Activated effector memory CD4-positive, alpha-beta T cell treated with anti-CD3 and anti-CD28 coated beads, Interleukin-2, amount 50 U/mL, for 16 hours (primary cell): ENCODE measurements at regions not wholly inside any gene's neighbourhood (a gene's known extent, or its start where the extent isn't known, plus 50 kb on each side); places are given as distances from the start of the nearest gene placed in this dataset.

ENCODE experiments used
- DNase-seq: peaks from one replicate; pipeline ENCODE4 v3.0.0-alpha.2; 2020

DNA sequence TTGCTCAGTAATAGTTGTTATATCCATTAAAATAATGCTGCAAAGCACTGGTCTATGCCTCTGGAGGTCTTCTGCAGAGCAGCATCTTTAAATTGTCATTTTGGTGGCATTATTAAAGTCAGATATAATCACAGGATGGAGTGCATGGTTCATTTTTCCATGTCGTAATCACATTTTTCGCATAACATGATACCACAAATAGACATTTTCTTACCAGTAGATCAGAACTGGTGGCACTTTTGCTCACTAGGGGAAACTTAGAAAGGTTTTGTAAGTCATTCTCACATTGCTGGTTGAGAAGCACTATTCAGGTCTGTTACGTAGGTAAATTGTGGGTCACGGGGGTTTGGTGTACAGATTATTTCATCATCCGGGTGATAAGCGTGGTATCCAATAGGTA lies 484.5 kb upstream of the PRKX start:
- no peak for DNase-seq

DNA sequence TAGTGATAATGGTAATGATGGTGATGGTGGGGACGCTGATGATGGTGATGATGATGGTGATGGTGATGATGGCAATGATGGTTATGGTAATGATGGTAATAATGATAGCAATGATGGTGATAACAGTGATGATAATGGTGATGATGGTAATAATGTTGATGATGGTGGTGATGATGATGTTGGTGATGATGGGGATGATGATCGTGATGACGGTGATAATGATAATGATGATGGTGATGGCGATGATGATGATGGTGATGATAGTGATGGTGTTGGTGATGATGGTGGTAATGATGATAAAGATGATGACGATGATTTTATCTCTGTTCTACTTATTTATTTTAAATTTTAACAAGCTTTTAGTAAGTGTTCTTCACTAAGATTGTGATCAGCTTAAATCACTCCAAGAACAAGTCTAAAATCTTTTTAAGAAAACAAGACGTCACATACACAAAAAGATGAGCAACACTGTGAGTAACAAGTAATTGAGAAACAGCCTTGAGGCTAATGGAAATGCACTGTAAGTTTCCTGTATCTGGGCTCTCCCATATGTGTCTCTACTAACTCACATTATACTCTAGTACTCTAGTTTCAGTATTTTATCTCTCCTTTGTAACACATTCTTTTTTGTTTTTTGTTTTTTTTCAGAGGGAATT lies 480.2 kb upstream of the PRKX start:
- no peak for DNase-seq

DNA sequence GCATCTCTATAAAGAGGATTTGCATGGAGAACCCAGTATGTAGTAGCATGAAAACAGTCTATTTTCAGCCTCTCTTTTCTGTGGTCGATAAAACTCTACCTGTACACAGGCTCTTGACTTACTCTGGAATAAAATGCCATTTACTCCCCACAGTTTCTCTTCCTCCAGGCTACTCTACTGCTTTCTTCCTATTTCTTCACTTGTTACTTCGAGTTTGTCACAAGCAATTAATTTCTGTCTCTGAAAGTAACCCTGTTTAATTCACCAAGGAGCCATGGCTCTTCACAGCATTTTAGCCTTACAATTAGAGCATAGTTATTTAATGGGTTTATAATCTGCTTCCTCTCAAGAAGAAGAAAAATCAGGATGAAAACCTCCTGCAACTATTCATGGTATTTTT lies 472.9 kb upstream of the PRKX start:
- no peak for DNase-seq

DNA sequence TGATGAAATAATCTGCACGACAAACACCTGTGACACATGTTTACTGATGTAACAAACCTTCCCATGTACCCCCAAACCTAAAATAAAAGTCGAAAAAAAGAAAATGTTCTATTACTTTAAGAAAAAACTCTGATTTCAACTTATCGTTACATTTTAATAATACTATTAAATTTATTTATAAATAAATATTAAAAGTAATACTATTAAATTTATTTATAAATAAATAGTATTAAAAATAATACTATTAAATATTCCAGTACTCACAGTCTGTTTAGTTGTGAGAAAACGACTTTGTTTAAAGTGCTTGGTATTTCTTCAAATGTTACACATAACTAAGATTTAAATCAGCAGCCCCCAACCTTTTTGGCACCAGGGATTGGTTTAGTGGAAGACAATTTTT lies 471.6 kb upstream of the PRKX start:
- DNase-seq: no peak

DNA sequence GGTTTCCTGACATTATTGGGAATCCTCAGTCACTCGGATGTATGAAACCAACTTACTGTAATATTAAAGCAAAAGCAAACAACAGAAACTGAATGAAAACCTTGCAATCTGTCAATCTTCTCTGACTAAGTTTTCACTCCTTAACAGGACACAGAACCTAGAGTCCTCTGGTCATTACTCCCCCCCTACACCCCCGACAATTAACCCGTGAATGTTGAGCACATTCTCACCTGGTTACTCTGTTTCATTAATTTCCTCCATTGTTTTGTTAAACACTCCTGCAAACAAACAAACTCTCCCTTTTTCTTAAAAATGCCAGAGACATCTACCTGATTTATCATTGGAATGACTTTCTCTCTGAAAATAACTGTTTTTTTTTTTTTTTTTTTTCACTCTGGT lies 469.0 kb upstream of the PRKX start:
- no peak for DNase-seq

DNA sequence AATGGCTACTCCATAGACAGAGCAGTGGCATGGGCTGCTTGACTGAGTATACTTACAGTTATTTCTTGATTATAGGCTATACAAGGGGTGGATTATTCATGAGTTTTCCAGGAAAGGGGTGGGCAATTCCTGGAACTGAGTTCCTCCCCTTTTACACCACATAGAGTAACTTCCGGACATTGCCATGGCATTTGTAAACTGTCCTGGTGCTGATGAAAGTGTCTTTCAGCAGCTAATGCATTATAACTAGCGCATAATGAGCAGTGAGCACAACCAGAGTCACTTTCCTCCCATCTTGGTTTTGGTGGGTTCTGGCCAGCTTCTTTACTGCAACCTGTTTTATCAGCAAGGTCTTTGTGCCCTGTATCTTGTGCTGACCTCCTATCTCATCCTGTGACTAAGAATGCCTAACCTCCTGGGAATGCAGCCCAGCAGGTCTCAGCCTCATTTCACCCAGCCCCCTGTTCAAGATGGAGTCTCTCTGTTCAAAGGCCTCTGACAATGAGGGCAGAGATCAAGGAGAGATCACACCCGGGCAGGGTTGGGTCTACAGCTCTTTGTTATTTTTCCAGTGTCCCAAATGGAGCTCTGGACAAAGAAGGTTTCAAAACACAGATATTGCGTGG lies 468.4 kb upstream of the PRKX start:
- no peak for DNase-seq

DNA sequence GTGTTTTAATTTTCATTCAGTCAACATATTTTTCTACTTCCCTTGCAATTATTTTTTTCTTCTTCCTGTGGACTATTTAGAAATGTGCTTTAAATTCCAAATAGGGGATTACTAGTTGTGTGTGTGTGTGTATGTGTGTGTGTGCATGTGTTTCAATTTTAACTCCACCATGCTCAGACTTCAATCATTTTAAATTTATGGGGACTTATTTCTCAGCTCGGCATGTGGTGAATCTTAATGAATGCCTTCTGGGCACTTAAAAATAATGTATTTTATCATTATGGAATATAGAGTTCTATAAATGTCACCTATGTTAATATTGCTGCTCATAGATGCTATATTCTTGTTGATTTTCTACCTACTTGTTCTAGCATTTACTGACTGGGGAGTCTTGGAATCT lies 465.6 kb upstream of the PRKX start:
- no peak for DNase-seq

DNA sequence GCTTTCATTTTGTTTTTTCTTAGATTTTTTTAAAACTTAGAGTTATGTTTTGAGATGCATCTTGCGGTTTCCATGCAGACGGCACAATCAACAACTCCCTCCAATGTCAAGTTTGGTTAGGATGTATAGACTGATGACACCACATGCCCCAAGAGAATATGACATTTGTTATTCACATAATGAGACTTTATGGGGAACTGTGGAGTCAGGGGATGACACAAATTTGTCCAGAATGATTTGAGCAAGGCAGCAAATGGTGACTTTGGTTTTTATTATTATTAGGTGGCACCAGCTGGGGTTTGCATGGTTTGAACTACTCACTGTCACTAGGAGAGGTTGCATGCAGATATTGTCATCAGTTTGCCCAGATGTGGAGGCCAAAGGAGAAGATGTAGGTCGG lies 461.8 kb upstream of the PRKX start:
- DNase-seq: no peak

DNA sequence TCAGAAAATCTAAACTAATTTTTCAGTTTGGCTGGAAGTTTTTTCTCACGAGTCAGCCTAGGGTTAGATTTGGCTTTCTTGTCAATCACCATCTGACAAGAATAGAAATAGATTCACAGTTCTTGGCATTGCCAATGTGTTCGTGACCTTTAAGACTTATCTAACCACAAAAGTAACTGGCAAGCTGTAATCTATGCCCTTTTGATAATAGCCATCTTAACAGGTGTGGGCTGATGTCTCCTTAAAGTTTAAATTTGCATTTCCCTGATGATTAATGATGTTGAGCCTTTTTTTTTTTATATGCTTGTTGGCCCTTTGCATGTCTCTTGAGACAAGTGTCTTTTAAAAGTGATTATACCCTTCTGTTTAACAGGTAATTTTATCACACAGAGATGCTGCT lies 460.3 kb upstream of the PRKX start:
- DNase-seq: no peak

DNA sequence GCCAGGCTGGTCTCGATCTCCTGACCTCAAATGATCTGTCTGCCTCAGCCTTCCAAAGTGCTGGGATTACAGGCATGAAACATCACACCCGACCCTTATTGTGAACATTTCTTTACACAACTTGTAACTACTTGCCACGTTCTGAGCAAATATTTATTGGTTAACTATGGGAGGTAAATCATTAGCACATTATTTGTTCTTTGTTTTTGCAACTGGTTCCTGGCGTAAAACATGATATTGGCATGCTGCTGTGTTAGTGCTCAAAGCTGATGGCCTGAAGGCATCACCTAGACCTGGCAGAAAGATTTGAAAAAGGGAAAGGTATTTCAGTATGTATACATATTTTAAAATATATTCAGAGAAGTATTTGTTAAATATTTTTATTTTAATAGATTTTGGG lies 438.3 kb upstream of the PRKX start:
- no peak for DNase-seq

DNA sequence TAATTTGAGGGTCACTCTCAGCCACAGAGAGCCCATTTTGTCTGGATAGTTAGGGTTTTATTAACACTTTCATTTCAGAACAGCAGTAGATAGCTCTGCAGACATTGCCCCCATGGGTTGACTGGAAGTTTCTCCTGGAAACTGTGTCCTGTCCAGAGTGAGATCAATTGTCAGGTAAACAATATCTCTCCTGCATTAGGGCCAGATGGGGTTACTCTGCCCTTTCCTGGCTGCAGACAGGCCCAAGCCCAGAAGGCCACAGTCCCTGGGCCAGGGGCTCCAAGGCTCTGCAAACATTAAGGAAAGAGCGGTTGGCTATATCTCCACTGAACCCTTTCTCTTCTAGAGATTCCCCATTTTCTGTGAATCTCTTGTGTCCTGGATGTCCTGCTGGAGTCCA lies 436.8 kb upstream of the PRKX start:
- DNase-seq: no peak

DNA sequence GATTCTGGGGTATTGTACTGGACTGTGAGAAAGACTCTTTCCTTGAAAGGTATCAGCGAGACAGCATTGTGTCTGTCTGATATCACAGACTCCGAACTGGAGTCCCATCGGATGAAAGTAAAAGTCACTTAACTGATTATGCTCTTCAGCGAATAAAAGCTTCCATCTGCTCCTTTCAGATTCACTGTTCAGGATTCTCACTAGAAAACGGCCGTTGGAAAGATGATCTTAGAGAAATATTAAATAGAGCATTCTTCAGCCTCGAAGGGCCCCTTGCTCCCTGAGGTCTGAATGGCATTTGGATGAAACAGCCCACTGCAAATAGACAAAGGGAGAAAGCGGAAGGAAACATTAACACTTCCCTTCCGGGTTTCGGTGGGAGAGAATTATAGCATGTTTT lies 416.2 kb upstream of the PRKX start:
- DNase-seq: no peak

DNA sequence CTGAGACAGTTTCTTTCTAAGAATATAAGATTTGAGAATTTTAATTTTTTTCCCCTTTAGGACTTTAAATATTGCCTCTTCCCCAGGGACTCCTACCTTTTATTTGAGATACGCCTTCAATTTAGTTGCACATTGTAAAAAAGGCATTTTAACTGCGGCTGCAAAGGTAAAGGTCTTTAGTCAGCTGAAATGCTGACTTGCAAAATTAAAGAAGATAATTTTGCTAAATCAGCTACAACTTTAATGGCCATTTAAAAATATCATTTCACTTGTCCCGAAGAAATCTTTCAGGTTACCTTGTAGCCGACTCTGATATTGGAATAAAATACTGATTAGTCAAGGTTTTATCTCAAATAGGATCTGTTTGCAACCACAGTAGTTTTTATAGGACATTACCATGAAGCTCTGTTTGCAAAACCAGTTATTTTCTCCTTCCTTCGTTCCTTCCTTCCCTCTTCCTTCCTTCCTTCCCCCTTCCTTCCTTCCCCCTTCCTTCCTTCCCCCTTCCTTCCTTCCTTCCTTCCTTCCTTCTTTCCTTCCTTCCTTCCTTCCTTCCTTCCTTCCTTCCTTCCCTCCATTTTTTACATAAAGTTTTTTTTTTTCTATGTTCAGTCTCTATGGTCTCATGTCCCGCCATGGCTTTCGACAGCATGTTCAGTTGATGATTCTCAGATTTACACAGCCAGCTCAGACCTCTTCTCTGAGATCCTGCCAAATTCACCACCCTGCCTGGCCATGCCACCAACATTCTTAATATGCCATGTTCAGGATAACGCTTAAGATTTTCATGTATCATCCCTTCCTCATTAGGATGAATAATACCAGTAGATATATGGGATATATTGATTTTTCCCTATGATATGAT lies 405.4 kb upstream of the PRKX start:
- no peak for DNase-seq

DNA sequence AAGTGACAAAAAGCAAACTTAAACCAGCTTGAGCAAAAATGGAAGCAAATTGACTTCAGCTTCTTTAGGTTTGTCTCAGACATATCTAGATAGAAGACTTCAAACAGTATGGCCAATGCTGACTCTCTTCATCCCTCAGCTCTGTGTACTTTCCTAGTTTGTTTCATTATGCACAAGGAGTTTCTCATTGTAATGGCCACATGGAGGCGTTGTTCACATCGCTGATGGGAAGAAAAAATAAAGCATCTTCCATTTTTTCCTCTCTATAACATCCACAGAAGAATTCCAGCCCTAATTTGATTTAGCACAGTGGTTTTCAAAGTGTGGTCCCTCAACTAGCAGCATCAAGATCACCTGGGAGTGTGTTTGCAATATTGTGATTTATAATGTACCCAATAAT lies 397.5 kb upstream of the PRKX start:
- DNase-seq: no peak

DNA sequence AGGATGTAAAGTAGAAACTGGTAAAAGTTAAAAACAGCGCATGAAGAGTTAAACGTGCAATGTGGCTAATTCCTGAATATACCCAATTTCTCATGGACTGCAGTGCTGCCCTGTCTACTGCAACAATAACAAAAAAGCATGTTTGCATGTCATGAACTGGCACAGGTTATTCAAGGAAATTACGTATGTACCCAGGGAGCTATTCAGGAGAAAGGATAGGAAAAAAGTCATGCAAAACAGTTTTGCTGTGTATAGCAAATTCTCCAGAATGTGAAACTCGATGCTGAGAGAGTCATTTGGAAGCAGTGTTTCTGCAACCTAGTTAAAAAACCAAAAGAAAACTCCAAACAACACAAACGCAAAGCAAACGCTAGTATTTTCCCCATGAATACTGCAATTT lies 381.5 kb upstream of the PRKX start:
- DNase-seq: no peak

DNA sequence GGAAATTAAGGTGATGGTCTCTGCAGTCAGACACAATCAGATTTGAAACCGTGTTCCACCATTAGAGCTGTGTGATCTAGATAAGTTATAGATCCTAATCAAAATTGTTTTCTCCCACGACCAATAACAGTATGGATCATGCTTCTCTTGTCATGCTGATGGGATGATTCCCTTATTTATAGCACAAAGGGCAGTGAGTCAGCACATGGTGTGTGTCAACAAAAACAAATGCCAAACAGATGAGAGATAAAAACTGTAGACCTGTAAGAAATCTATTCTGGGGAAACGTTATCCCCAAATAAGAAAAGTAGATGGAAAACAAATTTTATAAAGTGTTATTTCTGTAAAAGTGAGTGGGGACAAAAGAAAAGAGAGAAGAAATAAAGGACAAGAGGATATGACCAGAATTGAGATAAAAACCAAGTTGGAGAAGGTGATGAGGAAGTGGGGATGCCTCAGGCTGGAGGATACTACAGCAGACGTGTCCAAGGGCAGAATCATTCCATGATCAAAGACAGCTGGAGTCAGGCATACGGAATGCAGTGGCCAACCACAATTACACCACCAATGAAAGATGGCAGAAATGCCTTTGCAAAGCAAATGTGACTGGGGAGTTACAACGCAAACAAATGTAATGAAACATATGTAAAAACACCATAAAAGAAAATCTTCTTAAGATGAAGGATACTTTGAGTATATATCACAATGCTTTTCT lies 377.8 kb upstream of the PRKX start:
- DNase-seq: no peak

DNA sequence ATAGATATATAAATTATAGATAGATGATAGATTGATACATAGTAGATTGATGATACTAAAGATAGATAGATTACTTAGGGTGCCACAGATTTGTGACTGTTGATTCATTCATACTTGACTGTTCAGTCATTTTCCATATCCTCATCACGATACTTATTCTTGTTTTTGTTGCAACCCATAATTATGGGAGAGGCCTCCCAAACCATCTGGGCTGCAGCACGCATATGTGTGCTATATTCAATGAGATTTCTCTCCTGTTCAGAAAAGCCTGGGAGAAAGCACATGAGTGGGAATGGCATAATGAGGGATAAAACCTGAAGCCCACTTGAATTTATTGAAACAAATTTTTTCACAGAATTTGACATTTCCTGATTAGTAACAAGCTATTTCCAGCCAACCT lies 346.4 kb upstream of the PRKX start:
- DNase-seq: no peak

DNA sequence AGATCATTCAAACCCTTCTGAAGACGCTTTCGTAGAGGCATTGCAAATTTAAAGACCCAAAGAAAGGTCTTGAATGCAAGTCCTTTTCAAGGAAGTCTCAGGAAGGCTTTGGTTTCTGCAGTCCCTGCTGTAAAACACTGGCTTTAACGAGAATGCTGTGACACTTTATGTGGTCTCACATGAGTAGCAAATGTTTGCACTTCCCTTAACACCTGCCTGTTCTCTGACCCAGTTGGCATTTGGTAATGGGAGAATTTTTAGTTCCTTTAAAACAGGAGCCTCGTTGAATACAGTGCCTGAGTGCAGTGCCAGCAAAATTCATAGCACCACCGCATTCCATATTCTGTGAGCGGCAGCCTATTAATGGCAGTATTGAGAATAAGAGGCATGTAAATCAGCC lies 330.5 kb upstream of the PRKX start:
- no peak for DNase-seq

DNA sequence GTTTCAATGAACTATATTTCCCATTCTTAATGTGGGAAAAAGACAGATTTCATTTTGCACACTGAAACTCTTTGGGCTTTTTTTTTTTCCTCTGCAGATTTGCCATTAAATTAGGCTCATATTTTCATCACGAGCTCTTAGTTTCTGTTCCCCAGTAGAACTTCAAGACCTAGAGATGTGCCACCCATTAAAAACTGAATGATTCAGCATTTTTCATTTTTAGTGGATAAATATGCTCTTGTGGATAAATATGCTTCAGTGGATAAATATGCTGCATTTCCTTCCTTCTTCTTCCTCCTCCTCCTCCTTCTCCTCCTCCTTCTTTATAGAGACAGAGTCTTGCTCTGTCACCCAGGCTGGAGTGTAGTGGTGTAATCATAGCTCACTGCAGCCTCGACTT lies 322.4 kb upstream of the PRKX start:
- DNase-seq: no peak

DNA sequence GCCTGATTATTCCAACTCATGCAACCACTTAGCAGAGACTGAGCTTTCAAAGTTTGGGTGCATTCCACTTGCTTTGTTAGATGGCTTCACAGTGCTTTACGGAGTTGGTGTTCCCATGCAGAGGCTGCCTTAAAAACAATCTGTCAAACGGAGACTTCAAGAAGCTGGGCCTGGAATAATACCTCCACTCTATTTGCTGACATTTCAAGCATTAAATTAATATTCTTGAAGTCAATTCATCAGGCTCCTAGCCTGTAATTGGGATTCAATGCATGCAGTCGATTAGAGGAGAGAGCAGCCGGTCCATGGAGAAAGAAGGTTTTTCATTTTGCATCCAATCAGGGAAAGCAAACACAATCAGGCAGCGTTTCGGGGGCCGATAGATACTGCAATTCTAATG lies 314.7 kb upstream of the PRKX start:
- no peak for DNase-seq

DNA sequence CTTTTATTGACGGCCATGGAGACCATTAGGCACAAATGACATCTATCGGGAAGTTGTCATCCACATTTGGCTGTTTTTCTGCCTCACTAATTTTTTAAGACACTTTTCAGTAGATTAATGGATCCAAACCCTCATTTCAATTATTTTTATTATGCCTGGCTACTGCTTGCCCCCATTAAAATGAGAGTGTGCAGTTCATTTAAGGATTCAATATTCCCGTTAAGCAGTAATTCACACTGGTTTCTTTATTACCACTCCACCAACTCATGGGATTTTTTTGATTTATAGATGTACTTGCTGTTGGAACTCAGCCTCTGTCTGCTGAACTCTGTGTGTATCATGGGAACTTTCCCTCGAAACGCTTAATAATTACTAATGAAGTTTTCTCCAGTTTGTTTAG lies 291.8 kb upstream of the PRKX start:
- no peak for DNase-seq

DNA sequence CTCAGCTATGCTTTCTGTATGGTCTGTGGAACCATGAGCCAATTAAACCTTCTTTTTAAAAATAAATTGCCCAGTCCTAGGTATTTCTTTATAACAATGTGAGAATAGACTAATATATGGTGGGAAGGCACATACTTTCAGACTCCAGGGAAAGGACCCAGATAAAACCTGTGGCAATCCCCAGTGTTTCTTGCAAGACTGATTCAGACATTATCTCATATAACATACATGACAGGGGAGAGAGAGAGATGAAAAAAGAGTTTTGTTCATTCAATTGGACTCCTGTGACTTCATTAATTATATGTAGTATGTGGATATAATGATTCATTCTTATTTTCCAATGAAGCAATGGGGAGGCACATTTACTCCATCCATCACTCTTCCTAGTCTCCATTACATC lies 291.4 kb upstream of the PRKX start:
- DNase-seq: no peak

DNA sequence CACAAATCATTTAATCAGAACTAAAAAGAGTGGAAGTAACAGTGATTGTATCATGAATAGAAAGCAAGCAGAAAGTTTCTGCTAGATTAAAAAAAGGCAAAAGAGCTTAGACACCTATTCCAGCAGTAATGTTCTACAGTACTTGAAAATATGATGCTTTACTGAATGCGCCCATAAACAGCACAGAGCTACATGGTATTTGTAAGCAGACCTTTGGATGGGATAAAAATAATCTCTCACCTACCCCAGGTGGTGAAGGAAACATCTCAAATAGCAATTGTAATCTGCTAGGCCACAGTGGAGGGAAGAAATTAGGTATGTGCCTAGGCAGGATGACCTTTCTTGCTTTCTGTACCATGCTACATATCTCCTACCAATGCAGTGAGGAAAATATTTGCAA lies 280.9 kb upstream of the PRKX start:
- no peak for DNase-seq

DNA sequence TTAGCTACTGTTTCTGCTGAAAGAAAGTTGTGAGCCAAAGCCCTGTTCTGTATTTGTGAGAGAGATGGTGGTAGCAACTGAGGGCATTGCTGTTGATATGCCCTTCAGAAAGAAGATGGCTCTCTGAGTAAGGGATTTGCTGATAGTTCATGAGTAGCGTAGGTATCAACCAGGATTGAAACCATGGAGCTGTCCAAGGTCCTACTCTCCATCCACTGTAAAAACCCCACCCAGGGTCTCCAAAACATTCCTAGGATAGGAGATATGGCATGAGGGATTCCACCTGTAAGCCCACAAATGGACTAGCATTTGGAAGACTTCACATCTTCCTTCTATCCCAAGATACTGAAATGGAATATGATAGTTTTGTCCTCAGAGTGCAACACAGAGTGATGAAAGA lies 277.1 kb upstream of the PRKX start:
- DNase-seq: no peak
